ENCODE measurements at regions not wholly inside any gene's neighbourhood (a gene's known extent, or its start where the extent isn't known, plus 50 kb on each side); places are given as distances from the start of the nearest gene placed in this dataset.
"Not testable (repeated sequence)": the region's sequence is repeated elsewhere in the genome, so short reads cannot be mapped to it uniquely, and the experiment has no call there.

DNA sequence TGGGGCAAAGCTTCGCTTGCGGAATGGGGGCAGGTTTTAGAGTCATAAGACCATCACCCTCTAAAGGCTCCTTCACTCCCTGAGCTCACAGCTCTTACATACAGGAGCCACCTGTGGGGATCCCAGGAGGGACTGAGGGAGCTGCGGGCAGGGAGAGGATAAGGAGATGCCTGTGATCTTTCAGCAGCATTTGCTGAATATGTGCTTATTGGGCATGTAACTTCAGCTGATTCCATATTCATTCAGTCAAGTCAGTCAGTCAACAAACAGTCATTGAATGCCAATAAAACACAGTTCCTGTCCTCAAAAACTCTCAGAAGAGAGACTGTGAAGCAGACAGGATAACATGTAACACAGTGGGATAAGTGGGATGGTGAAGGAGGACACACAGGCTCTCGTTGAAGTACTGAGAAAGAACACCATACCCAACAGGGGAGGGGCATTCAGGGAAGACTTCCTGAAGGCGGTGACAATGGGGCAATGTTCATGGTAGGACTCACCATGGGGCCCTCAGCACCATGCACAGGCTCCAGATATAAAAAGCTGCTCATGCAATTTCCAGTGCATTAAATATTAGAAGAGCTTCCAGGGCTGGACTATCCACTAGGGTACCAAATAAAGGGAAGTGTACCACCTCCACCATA, 240.9 kb downstream of the UACA start:
- DNase-seq, result no peak

DNA sequence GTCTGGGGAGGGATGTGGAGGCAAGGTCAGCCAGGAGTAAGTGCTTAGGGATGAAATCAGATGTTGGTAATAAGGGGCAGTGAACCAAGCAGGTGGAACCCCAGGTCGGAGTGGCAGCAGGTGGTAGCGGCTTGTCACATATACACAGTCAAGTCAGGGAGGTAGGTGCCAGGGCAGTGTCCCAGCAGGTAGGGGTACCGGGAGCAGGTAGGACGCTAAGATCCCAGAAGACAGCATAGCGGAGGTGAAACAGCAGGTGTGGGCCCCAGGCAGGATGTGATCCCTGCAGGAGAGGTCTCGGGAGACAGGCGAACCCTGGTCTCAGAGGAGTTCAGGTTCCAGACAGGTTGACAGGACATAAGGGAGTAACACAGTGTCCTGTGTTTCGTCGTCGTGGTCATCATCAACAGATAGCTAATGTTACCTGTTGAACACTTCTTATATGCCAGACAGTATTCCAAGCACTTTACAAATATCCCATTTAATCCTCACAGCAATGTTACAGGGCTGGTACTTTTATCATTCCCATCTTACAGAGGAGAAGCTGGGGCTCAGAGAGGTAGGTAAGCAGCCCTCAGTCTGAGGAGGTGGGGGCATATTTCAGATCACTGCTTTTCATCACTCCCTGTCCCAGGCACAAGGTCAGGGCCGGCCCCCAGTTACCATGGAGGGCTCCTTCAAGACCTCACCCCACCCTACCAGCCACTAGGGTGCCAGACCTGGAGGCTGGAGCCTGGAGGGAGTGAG, 241.6 kb downstream of the UACA start:
- no peak for DNase-seq

DNA sequence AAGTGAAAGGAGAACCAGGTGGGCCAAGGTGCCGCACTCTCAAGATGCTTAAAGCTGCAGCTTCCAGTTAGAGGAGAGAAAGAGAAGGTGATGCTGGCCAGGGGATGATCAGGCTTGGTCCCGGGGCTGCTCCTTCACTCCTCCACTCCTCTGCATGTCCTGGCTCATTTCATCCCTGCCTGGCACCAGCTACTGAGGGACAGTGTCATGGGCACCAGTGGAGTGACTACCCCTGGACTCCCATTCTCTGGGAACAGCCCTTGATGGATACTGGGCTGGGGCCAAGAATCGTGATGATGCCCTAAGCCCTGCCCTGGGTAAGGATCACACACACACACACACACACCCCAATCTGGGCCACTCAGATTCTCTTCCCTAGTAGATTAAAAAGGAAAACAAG, 243.7 kb downstream of the UACA start:
- no peak for DNase-seq

DNA sequence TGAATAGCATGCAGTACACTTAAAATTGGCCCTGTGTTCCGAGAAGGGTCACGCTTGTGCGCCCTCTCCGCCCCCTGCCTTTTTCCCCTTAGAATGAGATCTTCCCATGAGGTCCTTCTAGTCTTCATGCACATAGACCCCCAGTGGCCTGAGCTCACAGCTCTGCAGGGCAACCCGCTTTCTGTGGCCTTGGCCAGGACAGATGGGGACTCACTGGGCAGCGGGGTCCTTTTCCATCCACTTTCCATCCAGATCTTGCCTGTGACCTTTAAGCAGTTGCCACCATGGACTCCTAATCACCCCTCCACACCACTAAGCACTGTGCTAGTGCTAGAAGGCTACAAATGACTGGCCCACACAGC, 244.4 kb downstream of the UACA start:
- no peak for DNase-seq

DNA sequence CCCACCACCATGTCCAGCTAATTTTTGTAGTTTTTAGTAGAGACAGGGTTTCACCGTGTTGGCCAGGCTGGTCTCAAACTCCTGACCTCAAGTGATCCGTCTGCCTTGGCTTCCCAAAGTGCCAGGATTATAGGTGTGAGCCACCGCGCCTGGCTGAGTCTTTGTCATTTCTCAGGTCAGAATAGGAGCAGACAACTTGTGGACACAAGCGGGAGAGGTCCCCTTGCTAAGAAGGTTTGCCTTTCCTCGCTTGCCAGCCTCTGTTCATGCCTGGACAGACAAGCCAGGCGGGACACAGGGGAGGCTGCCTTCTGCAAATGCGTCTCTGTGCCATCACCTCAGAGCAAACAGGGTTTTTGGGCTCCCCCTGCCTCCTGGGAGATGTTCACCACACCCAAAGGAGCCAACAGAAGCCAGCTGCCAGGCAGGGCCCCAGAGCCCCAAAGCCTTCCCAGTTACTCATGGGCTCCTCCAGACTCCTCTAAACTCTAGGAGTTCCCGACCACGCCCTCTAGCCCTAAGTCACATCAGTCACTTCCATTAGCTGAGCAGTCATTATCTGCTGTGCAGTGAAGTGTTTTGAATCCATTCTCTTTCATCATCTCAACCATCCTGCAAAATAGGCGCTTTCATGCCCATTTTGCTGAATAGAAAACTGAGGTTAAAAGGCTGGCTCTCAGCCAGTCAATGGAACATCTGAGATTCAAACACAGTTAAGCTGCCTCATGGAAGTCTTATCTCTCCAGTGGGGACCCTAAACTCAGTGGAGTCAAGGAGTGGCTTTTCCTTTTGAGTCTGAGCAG, 245.0 kb downstream of the UACA start:
- no peak for DNase-seq

DNA sequence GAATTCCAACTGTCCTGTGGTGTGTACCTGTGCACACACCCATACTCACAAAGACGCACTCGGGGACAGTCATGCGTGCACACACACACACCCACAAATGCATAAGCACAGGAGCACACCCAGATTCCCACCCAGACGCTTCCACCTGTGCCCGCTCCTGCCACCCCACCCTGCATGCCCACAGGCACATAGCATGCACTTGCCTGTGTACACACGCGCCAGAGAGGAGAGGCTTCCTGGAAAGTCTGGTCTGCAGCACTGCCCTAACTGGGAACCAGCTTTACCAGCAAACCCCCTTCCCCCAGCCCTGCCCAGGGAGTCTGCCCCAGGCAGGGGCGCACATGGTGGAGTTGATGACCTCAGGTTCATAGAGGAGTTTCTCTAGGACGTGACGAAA, 246.2 kb downstream of the UACA start:
- DNase-seq, result no peak

DNA sequence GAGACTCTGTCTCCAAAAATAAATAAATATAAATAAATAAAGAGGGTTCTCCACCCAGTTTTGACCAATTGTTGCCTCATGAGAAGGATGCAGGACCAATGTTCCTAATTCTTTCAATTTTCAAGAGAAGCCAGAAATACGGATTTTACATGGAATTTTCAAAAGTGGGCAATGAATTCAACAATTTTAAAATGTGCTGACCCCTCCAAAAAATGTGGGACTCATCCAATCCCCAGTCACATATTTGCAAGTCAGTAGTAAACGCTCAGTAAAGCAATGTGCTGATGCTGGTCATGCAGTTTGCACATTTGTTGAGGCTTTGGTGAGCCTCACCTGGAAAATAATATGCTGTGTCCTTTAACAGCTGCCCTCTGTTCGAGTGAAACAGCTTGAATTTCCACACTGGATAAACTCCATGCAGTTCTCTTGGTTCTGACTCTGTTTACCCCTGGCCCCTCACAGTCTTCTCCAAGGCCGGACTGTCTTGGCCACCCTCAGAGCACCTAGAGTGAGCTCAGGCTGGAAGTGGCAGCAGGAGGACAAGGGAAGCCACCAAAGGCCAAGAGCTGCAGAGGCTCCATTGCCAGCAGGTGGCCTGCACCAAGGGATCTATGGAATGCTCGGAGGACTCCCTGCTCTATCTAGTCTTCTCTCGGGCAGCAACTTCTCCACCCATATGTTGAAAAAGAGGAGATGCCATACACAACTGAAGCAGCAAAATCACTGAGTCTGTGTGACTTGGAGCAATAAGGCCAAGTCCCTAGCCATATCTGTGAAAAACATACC, 246.8 kb downstream of the UACA start:
- DNase-seq, result no peak

DNA sequence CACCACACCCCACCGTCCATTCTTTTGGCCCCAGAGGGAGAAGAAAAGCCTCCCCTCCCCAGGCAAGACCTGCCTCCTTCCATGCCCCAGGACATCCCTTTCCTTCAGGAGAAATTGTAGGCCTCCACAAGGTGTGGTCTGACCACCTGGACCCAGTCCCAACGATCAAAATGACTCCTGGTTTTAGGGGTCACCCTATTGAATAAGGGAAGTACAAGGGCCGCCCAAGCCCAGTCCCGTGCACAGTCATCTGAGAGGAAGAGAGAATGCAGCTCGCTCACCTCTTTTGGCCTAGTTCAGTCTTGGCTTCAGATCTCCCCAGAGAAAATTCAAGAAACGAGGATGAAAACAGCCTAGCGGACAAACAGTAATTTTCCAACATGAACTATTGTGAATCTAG, 249.1 kb downstream of the UACA start:
- DNase-seq, result no peak

DNA sequence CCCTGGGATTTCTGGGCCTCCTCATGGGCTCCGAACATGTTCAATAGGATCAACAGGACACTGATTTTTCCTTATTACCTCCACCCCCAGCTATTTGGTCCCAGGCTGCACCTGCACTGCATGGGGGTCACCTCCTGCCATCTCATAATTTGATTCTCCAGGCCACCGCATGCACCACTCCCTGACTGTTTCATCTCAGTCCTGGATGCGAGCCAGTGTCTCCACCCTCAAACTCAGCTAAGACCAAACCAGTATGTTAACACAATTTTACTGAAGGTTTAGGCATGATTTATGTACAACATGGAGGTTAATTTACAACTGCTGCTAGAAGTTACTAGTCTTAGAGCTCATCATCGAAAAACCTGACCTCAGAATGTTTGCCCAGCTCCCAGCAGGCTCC, 249.5 kb downstream of the UACA start:
- no peak for DNase-seq

DNA sequence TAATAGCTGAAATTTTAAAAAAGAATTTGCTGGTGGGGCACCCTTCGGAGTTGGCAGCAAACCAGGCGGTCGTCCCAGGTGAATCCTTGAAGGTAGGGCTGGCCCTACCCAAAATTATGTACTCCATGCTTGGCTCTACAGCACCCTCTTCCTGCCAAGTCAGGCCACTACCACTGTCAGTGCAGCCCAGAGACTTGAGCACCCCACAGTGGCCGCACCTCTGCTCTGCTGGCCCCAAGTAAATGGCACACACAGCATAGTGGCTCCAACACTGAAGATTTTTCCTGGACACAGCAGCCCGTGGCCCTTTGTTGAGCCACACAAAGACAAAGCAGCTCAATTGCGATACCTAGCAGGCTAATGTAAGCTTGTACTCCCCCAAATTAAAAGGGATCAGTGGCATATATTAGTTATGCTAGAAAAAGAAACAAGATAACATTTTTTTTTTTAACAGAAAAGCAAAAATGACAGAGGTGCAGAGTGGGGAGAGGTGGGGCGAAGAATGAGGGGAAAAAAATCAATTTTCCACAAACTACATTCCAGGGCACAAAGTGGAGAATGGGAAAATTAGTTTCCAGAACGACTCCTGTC, 250.5 kb downstream of the UACA start:
- DNase-seq, result no peak

DNA sequence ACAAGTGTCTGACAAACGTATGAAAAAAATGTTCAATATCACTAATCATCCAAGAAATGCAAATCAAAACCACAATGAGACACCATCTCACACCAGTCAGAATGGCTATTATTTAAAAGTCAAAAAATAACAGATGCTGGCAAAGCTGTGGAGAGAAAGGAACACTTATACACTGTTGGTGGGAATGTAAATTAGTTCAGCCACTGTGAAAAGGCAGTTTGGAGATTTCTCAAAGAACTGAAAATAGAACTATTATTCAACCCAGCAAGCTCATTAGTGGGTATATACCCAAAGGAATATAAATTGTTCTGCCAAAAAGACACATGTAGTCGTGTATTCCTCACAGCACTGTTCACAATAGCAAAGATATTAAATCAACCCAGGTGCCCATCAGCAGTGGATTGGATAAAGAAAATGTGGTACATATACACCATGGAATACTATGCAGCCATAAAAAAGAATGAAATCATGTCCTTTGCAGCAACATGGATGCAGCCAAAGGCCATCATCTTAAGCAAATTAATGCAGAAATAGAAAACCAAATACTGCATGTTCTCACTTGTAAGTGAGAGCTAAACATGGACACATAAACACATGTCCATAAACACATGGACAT, 251.3 kb downstream of the UACA start:
- DNase-seq, result not testable (repeated sequence)

DNA sequence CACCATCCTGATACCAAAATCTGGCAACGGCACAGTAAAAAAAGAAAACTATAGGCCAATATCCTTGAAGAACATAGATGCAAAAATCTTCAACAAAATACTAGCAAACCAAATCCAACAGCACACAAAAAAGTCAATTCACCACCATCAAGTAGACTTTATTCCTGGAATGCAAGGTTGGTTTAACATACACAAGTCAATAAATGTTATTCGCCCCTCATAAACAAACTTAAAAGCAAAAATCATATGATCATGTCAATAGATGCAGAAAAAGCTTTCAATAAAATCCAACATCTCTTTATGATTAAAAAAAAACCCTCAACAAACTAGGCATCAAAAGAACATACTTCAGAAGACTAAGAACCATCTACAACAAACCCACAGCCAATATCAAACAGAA, 252.9 kb downstream of the UACA start:
- no peak for DNase-seq

DNA sequence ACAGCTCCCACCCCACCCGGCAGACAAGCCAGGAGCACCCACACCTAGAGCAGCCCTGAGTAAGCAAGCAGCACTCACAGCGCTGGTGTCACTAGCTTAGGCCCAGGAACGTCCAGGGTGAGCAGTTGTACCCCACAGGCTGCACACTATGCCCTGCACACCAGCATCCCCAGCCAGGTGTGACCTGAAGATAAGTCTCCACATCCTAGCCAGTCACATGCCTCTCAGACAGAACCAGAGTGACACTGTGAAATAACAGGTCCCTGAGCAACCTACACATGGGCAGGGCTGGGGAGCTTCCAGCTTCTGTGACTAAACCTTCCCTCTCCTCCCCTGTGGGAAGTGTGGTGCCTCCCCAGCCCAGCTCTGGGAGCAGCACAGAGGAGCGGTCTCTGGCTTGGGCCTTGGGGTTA, 253.6 kb downstream of the UACA start:
- DNase-seq, result no peak

DNA sequence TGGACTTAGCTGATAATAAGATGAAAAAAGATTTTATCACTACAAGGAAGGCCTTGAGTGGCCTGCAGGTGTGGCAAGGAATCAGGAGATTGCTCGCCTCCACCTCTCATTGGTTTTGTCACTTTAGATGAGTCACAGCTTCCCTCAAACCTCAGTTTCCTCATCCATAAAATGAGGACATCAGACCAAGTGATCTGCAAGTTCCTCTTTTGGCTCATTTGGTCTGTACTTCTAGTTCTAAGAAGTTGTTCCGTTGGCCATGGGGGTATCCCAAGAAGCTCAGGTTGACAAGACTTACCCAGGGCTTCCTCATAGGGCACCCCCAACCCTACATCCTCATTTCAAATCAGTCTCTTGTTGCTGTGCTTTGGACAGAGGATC, 254.1 kb downstream of the UACA start:
- DNase-seq, result no peak

DNA sequence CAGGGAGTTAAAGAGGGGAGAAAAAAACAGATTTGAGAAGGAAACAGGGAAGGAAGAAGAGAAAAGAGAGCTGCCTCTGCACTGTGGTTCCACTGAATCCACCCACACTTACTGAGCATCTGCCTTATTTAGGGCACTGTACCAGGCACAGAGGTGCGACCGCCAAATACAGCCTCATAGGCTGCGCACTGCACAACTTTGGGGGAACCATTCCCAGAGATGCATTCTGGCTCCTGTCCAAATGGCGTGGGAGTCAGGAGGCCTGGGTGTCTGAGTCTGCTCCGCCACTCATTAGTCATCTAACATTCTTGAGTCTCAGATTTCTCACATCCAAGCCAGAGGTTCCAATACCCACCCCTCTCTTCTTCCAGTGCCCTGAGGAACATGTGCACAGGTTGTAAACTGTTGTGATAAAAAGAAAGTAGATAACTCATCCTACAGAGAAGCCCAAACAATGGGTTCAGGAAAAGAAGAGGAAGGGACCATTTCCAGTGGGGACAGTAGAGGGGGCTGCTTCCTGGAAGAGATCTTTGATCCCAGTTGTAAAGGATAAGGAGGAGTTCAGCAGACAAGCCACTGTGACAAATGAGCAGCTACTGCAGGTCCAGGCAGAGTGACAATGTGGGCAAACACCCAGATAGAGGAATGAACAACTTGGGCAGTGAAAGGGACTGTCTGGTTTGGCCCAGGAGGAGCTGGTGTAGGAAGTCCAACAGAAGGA, 254.6 kb downstream of the UACA start:
- no peak for DNase-seq

DNA sequence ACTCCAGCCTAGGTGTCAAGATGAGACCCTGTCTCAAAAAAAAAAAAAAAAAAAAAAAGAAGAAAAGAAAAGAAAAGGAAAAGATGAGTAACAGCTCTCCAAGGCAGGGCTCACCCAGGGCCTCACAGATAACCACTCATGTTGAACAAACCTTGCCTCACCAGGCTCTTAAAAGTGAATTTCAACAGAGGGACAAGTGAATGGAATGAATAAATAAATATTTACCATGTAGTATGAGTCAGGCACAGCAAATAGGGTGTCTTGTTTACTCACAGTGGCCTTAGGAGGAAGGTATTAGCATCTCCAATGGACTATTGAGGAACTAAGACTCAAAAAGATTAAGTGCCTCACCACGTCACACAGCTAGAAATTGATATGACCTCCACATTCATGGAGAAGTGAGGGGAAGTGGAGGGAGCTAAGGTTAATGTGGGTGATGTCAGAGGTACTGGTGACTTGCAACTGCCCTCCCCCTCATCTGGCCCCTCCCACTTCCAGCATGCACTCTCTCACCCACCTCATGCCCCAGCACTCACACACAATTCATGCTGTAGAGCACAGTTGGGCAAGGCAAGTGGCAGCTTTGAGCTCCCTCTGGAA, 255.5 kb downstream of the UACA start:
- no peak for DNase-seq

DNA sequence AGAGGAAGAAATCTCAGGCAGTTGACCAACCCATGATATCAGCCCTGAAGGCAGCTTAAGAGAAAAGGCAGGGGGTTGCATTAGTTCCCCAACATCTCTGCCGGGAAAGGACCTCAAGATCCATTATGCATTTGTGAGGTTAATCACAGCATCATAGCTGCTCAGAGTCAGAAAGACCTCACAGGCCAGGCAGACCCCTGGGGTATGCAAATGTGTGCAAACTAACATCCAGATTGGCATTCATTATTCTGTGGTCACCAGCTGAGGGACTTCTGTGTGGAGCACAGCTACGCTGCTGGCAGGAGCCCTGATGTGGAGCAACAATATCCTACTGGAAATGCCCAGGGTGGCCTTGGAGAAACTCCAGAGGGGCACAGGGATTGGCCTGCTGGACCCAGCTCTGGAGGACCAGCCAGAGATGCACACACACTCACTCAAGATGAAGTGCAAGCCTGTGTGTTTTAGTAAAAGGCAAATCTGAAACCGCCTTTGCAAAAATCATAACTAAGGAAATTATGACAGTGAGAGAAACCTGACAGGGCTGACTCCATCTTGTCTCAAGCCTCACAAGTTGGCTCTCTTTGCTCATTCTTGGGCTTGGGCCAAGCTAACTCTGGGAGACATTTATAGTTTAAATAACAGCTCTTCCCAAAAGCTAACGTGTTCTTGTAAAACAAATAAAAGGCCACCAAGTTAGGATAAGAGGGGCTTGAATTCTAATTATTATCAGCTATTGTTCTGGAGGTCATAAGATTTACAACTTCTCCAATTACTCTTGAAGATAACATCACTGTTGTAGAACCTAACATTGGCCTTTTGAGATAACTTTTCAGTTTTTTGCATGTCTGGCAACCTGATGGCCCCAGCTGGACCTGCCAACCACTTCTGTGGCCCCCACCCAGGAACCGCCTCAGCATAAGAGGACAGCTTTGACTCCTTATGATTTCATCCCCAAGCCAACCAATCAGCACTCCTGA, 257.1 kb downstream of the UACA start:
- DNase-seq, result no peak

DNA sequence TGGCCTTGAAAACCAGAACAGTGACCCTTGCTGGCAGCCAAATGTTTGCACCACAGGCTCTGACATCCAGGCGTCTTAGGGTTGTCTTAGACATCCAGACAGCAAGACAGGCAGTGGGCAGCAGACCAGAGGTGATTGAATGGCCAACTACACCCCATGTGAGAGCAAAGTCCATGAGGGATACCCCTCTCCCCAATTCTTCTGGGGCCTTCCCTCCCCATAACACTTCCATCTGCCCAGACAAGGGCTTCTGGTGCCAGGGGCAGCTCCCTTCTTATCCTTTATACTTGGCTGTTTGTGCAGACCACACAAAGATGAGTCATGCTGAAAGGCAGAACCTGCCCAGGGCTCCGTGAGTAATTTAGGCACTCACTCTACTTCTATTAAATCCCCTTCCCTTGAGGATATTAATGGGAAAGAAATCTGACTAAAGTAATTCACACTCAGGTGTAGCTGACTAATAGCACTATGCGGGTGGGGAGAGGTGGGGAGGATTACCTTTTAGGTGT, 257.9 kb downstream of the UACA start:
- no peak for DNase-seq

DNA sequence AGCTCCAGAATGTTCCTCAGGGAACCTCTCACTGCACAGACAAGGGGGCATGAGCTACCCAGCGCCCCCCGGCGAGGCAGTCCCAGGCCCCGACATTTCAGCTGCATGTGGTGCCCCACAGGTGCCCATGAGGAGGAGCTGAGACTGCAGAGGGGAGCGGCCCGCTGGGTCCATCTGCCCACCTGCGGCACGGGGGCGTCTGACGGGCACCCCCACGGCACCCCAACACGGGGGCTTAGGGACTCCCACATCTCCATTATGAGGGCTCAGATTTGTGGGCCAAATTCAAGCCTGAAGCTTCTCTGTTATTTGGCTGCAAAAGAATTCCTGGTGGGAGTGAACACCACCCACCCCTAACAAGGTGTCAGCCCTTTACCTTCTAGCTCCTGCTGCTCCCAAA, 258.4 kb downstream of the UACA start:
- no peak for DNase-seq
